SK-N-SH (cell line): ENCODE measurements at regions not wholly inside any gene's neighbourhood (a gene's known extent, or its start where the extent isn't known, plus 50 kb on each side); places are given as distances from the start of the nearest gene placed in this dataset.

Source experiments
- CTCF ChIA-PET: fragments of 300-600, 350-600 bp; formaldehyde crosslinking; extraction: SDS; loops from one replicate; lab custom pipeline; 2021; lab: Yijun Ruan, JAX
- POLR2A ChIA-PET: fragments of 350-600 bp; sonication (Branson Sonifier 250); formaldehyde crosslinking; extraction: SDS; loops from one replicate; lab custom pipeline; 2020; ENCODE audit warnings: antibody characterized with exemption, inconsistent platforms; lab: Yijun Ruan, JAX
- DNase-seq: peaks from one replicate; pipeline ENCODE4 v3.0.0; 2012
- H2AFZ ChIP-seq: fragments of 200-600 bp; sonication (generic); 2 replicates; pipeline ENCODE4 v1.8.1; 2016; ENCODE audit warnings: antibody characterized with exemption, mild to moderate bottlenecking, low read depth
- H3F3A ChIP-seq: fragments of 200-600 bp; sonication (generic); replicated peaks from 2 replicates; pipeline ENCODE3; 2016; ENCODE audit warnings: antibody characterized with exemption, mild to moderate bottlenecking; ENCODE audit not compliant: insufficient read depth
- H3K27ac ChIP-seq, 2 experiments: fragments of 200-500 bp in 1 of 2; fragments of 200-600 bp in 1 of 2; sonication (Bioruptor generic) in 1 of 2; sonication (generic), shearing (Covaris generic) in 1 of 2; 2 replicates each; pipeline versions ENCODE4 v1.5.1 to v1.6.1; 2014 to 2016; ENCODE audit warnings: low read depth in 2 of 2, inconsistent platforms in 1 of 2, low read length in 1 of 2, mild to moderate bottlenecking in 1 of 2, mixed read lengths in 1 of 2
- H3K27me3 ChIP-seq: fragments of 200-600 bp; sonication (generic), shearing (Covaris generic); 2 replicates; pipeline ENCODE4 v1.6.1; 2016; ENCODE audit warnings: mixed run types; ENCODE audit not compliant: insufficient read depth
- H3K36me3 ChIP-seq, 2 experiments: fragments of 200-500 bp in 1 of 2; fragments of 200-600 bp in 1 of 2; sonication (Bioruptor generic) in 1 of 2; sonication (generic) in 1 of 2; replicated peaks in 1 of 2; 2 replicates each; pipeline versions ENCODE3 to v1.5.1; 2014 to 2016; ENCODE audit warnings: low read length in 1 of 2, mild to moderate bottlenecking in 1 of 2; ENCODE audit not compliant: insufficient read depth in 2 of 2, control insufficient read depth in 1 of 2
- H3K4me1 ChIP-seq, 2 experiments: fragments of 200-500 bp in 1 of 2; fragments of 200-600 bp in 1 of 2; sonication (Bioruptor generic) in 1 of 2; sonication (generic), shearing (Covaris generic) in 1 of 2; 2 replicates each; pipeline versions ENCODE4 v1.5.1 to v1.6.1; 2014 to 2016; ENCODE audit warnings: low read depth in 1 of 2, low read length in 1 of 2, mixed run types in 1 of 2; ENCODE audit not compliant: insufficient read depth in 2 of 2, control insufficient read depth in 1 of 2
- H3K4me2 ChIP-seq: fragments of 200-600 bp; sonication (generic), shearing (Covaris generic); 2 replicates; pipeline ENCODE4 v1.6.1; 2017; ENCODE audit warnings: mixed run types
- H3K4me3 ChIP-seq, 2 experiments: fragments of 200-500 bp in 1 of 2; fragments of 200-600 bp in 1 of 2; sonication (Bioruptor generic) in 1 of 2; sonication (generic), shearing (Covaris generic) in 1 of 2; 2 replicates each; pipeline versions ENCODE4 v1.5.1 to v1.8.1; 2014 to 2016; ENCODE audit warnings: low read depth in 2 of 2, inconsistent platforms in 1 of 2, low read length in 1 of 2, mild to moderate bottlenecking in 1 of 2, mixed read lengths in 1 of 2, moderate library complexity in 1 of 2
- H3K79me2 ChIP-seq: fragments of 200-600 bp; sonication (generic); 2 replicates; pipeline ENCODE4 v1.8.1; 2017; ENCODE audit warnings: mild to moderate bottlenecking; ENCODE audit not compliant: insufficient read depth
- H3K9ac ChIP-seq: fragments of 200-600 bp; sonication (generic); 2 replicates; pipeline ENCODE4 v1.6.1; 2017; ENCODE audit warnings: mixed run types
- H3K9me2 ChIP-seq: fragments of 200-600 bp; sonication (generic); 2 replicates; pipeline ENCODE4 v1.6.1; 2017; ENCODE audit warnings: mixed run types
- H3K9me3 ChIP-seq: fragments of 200-600 bp; sonication (generic); 2 replicates; pipeline ENCODE4 v1.6.1; 2017; ENCODE audit warnings: mixed run types, mild to moderate bottlenecking, moderate library complexity
- H4K20me1 ChIP-seq: fragments of 200-600 bp; sonication (generic); 2 replicates; pipeline ENCODE4 v1.6.1; 2017; ENCODE audit warnings: mild to moderate bottlenecking, mixed run types; ENCODE audit not compliant: insufficient read depth
- ELF1 ChIP-seq: IDR thresholded peaks from 2 replicates; pipeline ENCODE4 v1.4.0; 2012
- FOSL2 ChIP-seq: IDR thresholded peaks from 2 replicates; pipeline ENCODE4 v1.4.0; 2012; ENCODE audit warnings: low read depth, mild to moderate bottlenecking, moderate library complexity, borderline replicate concordance
- GABPA ChIP-seq: IDR thresholded peaks from 2 replicates; pipeline ENCODE4 v1.4.0; 2012; ENCODE audit warnings: low read depth, mild to moderate bottlenecking
- GATA2 ChIP-seq: sonication (generic); formaldehyde crosslinking; IDR thresholded peaks from 2 replicates; pipeline ENCODE4 v1.5.0; 2020; ENCODE audit warnings: mild to moderate bottlenecking, missing genetic modification reagents
- IRF3 ChIP-seq: fragments of 150-350 bp; IDR thresholded peaks from 2 replicates; pipeline ENCODE4 v1.6.1; 2016; ENCODE audit warnings: mild to moderate bottlenecking, low read depth, low read length
- MAX ChIP-seq: IDR thresholded peaks from 2 replicates; pipeline ENCODE4 v1.4.0; 2012; ENCODE audit warnings: low read depth
- MEF2A ChIP-seq: IDR thresholded peaks from 2 replicates; pipeline ENCODE4 v1.4.0; 2012; ENCODE audit warnings: low read depth, borderline replicate concordance
- MXI1 ChIP-seq: IDR thresholded peaks from 2 replicates; pipeline ENCODE4 v1.6.1; 2012; ENCODE audit warnings: mild to moderate bottlenecking, low read depth, low read length, improper control_type of control experiment
- PBX3 ChIP-seq: IDR thresholded peaks from 2 replicates; pipeline ENCODE4; 2012
- RAD21 ChIP-seq: IDR thresholded peaks from 2 replicates; pipeline ENCODE4 v1.6.1; 2012; ENCODE audit warnings: mild to moderate bottlenecking, low read length
- RCOR1 ChIP-seq: fragments of 150-350 bp; IDR thresholded peaks from 2 replicates; pipeline ENCODE4 v1.6.1; 2017; ENCODE audit warnings: antibody characterized with exemption, low read length
- REST ChIP-seq: IDR thresholded peaks from 2 replicates; pipeline ENCODE4 v1.6.1; 2012; ENCODE audit warnings: mild to moderate bottlenecking, low read depth, low read length, moderate library complexity
- RFX5 ChIP-seq: IDR thresholded peaks from 2 replicates; pipeline ENCODE4 v1.6.1; 2012; ENCODE audit warnings: mild to moderate bottlenecking, improper control_type of control experiment, low read length
- USF2 ChIP-seq: fragments of 150-350 bp; IDR thresholded peaks from 2 replicates; pipeline ENCODE4 v1.6.1; 2017; ENCODE audit warnings: antibody characterized with exemption, low read length, low read depth, borderline replicate concordance
- YY1 ChIP-seq: IDR thresholded peaks from 2 replicates; pipeline ENCODE4 v1.4.0; 2012; ENCODE audit warnings: low read depth, mild to moderate bottlenecking
- WGBS: methylation state at CpG from one replicate; pipeline ENCODE4 v1.1.6; 2017; ENCODE audit warnings: low lambda C conversion rate; 5-methylcytosine and 5-hydroxymethylcytosine counted together

- POLR2A ChIA-PET = no interaction called here
- H3K79me2 ChIP-seq = no peaks in the 10 kb centered on the region
- CTCF ChIA-PET = no interaction called here
These were observed 150.5 kb downstream of the SIM1 start for GRCh38 chr6:100314186-100314585.

GRCh38 chr6:100311707-100312251, 152.9 kb downstream of the SIM1 start:
- POLR2A ChIA-PET = no interaction called here
- no peak for TF ChIP-seq PBX3
- TF ChIP-seq MAX = no peak
- no peak for TF ChIP-seq YY1
- TF ChIP-seq RAD21 = no peak
- TF ChIP-seq IRF3 = no peak
- no peak for TF ChIP-seq USF2
- TF ChIP-seq ELF1 = no peak
- TF ChIP-seq MXI1 = no peak
- TF ChIP-seq GABPA = no peak
- TF ChIP-seq, all 33 proteins: peak for 0
- Histone ChIP-seq H3K9ac (no peak overlapping the region), H3K27ac (no peak overlapping the region), H3K79me2 (no peaks in the 10 kb centered on the region), H3K4me1 (no peaks in the 10 kb centered on the region), H3K9me3 (no peaks in the 10 kb centered on the region), H4K20me1 (no peaks in the 10 kb centered on the region), H2AFZ (no peak overlapping the region), H3K4me2 (no peak overlapping the region), H3F3A (no peaks in the 10 kb centered on the region), H3K9me2 (no peaks in the 10 kb centered on the region), H3K4me3 (no peak overlapping the region), H3K36me3 (no peaks in the 10 kb centered on the region), H3K27me3 (no peaks in the 10 kb centered on the region)
- no peak for DNase-seq
- WGBS = 21% methylated on average over 5 of the region's 5 CpGs
- CTCF ChIA-PET = interaction anchor here (0.7 kb wide), 1 partner anchor 12 kb away, joined by 3 read pairs; no protein-coding TSS in a partner anchor

More at GRCh38 chr6:100314186-100314585, 150.5 kb downstream of the SIM1 start:
- TF ChIP-seq RFX5 (no peak), RCOR1 (no peak), GATA2 (CRISPR knock-in tag) (no peak), REST (no peak), MEF2A (no peak), FOSL2 (no peak), RAD21 (no peak), PBX3 (no peak)
- H4K20me1 ChIP-seq = no peaks in the 10 kb centered on the region
- no peaks in the 10 kb centered on the region; the same call in 1 of the 2 replicates for H3K9me2 ChIP-seq
- H2AFZ ChIP-seq = no peak overlapping the region
- no peak overlapping the region for H3K27ac ChIP-seq
- DNase-seq = no peak
- H3K4me3 ChIP-seq = no peak overlapping the region
- H3K4me1 ChIP-seq = no peaks in the 10 kb centered on the region
- H3K36me3 ChIP-seq = no peaks in the 10 kb centered on the region
- H3K27me3 ChIP-seq = no peaks in the 10 kb centered on the region
- no peaks in the 10 kb centered on the region for H3K9me3 ChIP-seq
- H3K9ac ChIP-seq = no peak overlapping the region
- H3K4me2 ChIP-seq = no peak overlapping the region
- peaks cover 4% of the 10 kb centered on the region for H3F3A ChIP-seq
